OCI-LY1 (cell line): ENCODE measurements at regions not wholly inside any gene's neighbourhood (a gene's known extent, or its start where the extent isn't known, plus 50 kb on each side); places are given as distances from the start of the nearest gene placed in this dataset.

Source experiments
- EZH2 ChIP-seq: fragments of 200-600 bp; sonication (generic), shearing (Covaris generic); IDR thresholded peaks from 2 replicates; pipeline ENCODE4 v1.8.0; 2017; ENCODE audit warnings: borderline replicate concordance, mixed run types, mild to moderate bottlenecking, antibody characterized with exemption, low read length, moderate library complexity, mixed read lengths
- TF ChIP-seq, protein P1 (sequence below): fragments of 200-600 bp; sonication (generic), shearing (Covaris generic); IDR thresholded peaks from 2 replicates; pipeline ENCODE4 v1.5.1; 2017; ENCODE audit warnings: mild to moderate bottlenecking, antibody characterized with exemption, low read length, moderate library complexity, mixed read lengths

DNA sequence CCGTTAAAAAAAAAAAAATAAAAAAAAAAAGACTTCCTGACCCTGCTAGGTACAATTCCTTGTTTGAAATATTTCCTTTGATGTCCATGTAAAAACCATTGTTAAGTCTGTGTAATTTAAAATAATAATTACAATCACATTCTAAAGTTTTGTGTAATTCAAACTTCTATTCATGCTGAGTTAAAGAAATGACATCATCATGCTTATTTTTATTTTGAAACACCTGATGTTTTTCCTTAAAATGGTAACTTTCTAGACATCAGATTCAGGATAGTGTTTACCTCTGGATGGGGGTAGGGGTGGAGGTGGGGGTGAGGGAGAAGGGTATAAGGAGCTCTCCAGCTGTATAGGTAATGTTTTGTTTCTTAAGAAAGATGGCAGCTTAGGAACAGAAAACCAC, 92.8 kb downstream of the ADCYAP1 start:
- TF ChIP-seq, protein P1, sequence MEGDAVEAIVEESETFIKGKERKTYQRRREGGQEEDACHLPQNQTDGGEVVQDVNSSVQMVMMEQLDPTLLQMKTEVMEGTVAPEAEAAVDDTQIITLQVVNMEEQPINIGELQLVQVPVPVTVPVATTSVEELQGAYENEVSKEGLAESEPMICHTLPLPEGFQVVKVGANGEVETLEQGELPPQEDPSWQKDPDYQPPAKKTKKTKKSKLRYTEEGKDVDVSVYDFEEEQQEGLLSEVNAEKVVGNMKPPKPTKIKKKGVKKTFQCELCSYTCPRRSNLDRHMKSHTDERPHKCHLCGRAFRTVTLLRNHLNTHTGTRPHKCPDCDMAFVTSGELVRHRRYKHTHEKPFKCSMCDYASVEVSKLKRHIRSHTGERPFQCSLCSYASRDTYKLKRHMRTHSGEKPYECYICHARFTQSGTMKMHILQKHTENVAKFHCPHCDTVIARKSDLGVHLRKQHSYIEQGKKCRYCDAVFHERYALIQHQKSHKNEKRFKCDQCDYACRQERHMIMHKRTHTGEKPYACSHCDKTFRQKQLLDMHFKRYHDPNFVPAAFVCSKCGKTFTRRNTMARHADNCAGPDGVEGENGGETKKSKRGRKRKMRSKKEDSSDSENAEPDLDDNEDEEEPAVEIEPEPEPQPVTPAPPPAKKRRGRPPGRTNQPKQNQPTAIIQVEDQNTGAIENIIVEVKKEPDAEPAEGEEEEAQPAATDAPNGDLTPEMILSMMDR, result no peak
- no peak for TF ChIP-seq EZH2
